GM18498 (cell line): ENCODE measurements at regions not wholly inside any gene's neighbourhood (a gene's known extent, or its start where the extent isn't known, plus 50 kb on each side); places are given as distances from the start of the nearest gene placed in this dataset.
"Not testable (repeated sequence)": the region's sequence is repeated elsewhere in the genome, so short reads cannot be mapped to it uniquely, and the experiment has no call there.

ENCODE experiments used
- ATAC-seq: cut with Tn5 transposase; IDR thresholded peaks from one replicate; pipeline ENCODE4 v1.9.1; 2021; ENCODE audit warnings: mild to moderate bottlenecking, moderate library complexity; ENCODE audit not compliant: unreplicated experiment

DNA sequence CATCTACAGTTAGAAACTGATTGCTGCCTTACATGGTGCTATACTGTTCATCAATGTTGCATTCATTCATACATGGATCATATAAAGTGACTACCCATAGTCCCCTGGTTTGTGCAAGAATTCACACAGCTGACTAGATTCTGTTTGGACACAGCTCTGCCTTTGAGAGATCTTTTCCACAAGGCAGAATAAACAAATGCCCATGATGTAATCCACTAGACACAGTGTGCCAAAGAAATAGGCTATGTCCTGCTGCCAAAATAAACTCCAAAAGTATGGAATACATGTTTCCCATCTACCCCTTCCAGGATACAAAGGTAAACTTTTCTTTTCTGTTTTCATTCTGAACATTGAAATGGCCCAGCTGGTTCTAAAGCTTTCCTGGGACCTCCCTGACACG lies 269.4 kb upstream of the CHAC2 start:
- no peak for ATAC-seq

DNA sequence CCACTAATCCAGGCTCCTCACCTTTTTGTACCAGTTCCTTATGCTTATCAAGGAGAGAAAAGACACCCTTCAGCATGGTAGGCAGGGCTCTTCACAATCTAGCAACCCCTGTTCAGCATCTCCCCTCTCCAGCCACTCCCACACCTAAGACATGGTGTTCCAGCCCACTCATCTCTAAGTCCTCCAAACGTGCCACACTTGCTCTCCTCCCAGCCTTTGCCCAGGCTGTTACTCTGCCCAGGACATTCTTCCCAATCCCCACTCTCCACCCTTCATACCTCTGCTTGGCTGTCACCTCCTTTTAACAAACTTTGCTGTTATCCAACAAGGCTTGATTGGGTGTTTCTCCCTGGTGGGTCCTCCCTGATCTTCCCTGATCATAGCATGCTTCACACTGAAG lies 270.6 kb upstream of the CHAC2 start:
- no peak for ATAC-seq

DNA sequence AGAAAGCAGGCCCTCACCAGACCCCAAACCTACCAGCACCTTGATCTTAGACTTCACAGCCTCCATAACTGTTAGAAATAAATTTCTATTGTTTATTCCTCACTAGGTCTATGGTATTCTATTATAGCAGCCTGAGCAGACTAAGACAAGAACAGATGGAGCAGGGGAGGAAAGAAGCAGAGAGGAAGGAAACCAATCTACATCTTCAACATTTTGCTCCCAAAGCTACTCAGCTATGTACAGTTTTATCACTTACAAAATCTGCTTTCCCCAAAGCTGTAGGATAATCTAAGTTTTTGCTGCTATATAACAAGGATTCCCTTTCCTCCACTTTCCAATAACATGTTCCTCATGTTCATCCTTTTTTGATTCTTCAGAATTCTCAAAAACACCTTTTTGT lies 274.4 kb upstream of the CHAC2 start:
- ATAC-seq, result no peak

DNA sequence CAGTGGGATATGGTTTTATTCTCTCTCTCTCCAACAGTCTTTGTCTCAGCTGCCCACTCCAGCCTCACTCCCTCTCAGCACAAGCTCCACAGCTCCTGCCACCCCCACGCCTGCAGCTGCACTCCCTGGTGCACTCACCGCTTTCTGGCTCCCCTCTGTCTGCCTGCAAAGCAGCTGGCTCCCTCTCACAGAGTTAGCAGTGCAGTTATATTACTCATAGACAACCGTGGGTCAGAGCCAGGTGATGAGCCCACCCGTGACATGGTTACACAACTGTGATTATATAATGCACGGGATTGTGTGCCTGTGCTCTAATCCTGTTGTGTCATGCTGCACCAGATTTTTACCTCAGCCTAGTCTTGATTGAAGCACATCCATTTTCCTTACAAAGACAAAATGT lies 276.9 kb upstream of the CHAC2 start:
- no peak for ATAC-seq

DNA sequence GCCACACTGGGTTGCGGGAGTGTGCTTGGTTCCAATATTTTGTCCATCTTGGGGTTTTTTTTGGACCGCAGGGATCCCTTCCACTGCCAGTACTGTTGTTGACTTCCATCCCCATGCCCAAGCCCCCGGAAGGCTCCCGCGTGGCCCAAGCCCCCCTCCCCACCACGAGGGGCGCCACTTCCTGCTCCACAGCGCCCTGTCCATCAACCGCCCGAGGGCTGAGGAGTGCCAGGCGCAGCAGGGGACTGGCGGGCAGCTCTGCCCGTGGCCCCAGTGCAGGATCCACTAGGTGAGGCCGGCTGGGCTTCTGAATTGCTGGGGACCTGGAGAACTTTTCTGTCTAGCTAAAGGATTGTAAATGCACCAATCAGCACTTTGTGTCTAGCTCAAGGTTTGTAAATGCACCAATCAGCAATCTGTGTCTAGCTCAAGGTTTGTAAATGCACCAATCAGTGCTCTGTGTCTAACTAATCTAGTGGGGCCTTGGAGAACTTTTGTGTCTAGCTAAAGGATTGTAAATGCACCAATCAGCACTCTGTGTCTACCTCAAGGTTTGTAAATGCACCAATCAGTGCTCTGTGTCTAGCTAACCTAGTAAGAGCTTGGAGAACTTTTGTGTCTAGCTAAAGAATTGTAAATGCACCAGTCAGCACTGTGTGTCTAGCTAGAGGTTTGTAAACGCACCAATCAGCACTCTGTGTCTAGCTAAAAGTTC lies 281.3 kb upstream of the CHAC2 start:
- not testable (repeated sequence) for ATAC-seq

DNA sequence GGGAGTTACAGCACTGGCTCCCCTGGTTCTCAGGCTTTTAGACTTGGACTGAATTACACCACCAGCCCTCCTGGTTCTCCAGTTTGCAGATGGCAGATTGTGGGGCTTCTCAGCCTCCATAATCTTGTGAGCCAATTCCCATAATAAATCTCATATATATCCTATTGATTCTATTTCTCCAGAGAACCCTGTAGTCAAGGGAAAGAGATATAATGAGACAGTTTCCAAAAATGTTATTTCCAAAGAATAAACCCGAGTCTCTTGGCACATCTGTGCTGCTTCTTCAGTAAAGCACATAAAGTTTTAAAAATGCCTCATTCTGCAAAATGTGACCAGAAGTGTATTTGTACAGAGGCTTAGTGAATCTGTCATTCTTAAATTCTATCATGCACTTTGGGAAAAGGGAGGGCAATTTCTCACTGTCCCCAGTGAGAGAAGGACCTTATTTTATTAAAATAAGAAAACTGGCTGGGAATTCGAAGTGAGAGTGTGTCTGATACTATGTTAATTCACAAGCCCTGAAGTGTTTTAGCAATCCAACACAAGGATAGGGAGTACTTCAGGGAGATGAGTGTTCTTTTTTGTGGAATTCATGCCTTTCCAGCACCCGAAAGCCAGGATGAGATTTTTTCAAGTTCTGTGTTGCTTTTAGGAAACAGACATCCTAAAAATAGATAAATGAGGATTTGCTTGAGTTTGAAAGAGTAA lies 282.4 kb upstream of the CHAC2 start:
- no peak for ATAC-seq

DNA sequence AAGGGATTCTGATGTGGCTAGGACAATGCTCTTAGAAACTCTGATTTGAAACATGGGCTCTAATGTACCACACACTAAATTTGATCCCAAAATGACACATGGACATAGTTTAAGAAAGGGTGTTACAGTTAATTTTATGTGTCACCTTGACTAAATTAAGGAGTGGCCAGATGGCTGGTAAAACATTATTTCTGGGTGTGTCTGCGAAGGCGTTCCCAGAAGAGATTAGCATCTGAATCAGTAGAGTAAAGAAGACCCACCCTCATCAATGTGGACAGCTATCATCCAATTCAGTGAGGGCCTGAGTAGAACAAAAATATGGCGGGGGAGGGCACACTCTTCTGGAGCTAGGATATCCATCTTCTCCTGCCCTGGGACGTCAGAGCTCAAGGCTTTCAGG lies 283.1 kb upstream of the CHAC2 start:
- ATAC-seq, result no peak

DNA sequence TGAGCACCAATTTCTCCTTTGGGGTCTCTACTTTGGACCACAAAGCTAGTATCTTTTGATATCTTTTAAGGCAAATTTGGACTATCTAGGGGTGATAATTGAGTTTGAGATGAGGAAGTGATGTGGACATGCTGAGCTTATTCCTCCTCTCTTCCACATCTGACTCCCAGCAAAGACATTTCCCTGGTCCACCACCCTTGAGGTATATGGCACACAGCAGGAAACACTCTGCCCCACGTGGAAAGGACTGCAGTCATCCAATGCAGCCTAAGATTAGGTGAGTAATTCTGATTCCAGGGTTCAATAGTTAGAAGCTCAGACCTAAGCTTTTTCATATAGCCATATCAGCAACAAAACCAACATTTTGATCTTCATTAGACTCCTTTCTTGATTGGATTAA lies 290.1 kb upstream of the CHAC2 start:
- no peak for ATAC-seq

DNA sequence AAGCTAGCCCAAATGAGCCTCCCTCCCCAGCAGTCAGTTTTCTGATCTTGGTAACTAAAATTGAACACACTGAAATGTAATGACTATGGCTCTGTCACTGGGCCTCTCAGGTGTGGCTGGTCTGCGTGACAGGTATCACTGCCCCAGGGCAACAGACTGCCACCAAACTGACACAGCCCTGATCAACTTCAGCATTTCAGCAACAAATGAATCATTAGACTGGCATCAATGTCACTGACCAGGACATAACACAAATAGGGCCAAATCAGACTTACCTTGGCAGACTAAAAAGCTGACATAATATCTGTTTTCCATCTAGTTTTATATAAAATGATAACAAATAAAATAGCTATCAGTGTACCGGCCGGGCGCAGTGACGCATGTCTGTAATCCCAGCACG lies 290.8 kb upstream of the CHAC2 start:
- no peak for ATAC-seq

DNA sequence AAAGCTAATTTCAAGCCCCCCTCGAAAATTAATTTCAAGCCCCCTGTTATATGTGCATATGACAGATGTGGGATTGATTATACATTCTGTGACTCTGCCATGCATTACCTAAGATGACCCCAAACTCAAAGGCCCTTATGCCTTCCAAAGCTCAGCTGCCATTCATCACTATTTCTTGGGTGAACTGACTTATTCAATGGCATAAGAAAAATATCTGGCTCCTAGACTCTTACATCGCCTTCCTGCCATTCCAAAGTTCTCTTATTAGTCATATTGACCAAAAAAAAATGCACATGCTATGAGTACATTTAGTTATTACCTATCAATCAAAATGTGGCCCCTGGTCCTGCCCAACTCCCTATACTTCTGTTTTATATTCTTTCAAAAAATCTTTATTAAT lies 291.8 kb upstream of the CHAC2 start:
- no peak for ATAC-seq

DNA sequence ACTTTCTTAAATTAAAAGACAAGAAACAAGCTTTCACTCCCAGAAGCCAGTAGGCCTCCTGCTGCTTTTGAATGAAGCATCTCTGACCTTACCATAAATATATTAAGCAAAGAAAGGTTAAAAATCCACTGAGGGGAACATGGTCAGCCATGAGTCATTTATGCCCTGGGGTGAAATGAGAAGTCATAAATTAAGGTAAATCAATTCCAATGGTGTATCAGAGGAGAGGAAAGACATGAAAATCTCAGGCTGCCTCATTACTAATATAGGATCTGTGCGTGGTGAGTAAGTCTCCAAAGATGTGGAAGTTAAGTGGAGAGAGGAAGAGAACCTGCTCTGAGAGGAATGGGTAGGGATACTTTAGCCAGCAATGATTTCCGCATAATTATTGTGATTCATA lies 292.3 kb upstream of the CHAC2 start:
- ATAC-seq, result no peak

DNA sequence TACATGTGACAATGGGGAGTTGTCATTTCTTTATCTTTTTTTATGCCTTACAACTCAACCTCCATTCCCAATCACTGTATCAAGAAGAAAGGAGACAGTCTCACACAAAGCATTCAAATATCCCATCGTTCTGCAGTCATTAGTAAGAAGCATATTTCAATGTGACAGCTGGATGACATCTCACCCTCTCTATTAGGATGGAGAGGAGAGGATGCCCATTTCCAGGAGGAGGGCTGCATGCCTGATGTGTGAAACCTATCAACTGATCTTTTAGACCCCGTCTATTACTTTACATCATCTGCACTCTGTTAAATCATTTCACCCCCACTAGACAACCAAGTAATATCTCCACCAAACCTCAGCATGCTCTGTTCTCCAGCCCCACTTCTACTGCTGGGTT lies 292.7 kb upstream of the CHAC2 start:
- ATAC-seq, result no peak

DNA sequence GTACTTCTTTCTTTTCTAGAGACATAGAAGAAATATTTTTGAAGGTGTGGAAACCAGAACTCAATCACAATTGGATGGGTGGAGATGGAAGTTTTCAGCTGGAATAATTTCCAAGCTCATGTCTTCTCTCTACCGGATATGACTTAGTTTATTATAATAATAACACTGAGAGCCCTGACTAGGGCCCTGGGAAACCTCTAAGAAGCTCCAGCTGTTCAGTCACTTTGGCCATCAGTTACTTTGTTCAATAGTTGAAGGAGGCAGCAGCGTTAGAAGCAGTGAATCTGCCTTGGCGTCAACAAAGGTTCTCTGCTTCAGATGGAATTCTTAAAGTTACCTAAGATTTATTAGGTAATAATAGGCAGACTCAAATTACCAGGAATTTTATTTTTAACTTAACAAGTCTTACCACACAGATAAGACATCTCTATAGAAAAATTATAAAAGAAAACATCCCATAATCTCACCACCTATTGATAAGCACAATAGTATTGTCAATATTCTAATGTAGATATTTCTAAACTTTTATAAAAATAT lies 293.8 kb upstream of the CHAC2 start:
- ATAC-seq, result no peak

DNA sequence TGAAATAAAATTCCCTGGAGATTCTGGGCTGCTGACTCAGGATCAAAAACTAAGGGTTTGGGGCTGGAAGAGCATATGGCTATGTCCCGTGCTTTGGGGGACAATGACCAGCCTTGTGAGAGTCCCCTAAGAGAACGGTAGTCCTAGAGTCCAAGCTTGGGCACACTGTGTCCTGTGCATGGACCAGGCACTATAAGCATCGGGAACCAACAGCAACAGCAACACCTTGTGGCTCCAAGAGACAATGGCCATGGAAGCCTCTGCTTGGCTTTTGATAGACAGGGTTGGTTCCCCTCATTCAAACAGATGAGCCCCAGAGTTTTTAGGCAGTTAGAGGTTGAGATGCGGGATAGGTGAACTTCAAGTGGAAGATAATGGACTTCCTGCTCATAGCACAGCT lies 294.4 kb upstream of the CHAC2 start:
- no peak for ATAC-seq

DNA sequence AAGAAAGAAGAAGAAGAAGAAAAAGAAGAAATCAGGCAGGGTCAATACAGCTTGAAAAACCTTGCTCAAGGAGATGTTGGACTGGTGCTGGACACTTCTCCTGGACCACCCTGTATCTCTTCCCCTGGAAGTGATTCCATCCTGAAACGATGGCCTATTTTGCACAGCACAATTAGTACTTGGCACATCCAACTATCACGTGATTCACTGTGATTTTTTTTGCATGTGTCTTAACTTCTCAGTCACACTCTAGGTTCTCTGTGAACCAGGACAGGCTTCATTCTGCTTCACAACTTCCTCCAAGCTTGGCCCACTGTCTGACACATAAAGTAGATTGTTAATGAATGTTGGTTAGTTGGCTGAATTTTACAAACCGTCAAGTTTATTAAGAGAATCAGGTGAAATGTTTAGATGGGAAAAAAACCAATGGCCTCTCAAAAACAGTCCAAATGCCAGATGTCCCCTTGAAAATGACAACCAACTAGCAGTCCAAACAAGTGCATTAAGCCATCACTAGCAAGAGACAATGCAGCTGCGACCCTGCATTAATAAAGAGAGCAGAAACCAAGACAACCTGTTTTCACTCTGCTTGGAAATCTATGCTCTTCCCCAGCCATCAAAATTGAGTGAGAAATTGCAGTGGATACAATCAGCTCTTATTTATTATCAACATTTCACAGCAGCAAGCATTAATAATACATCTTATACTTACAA lies 300.0 kb upstream of the CHAC2 start:
- ATAC-seq, result no peak

DNA sequence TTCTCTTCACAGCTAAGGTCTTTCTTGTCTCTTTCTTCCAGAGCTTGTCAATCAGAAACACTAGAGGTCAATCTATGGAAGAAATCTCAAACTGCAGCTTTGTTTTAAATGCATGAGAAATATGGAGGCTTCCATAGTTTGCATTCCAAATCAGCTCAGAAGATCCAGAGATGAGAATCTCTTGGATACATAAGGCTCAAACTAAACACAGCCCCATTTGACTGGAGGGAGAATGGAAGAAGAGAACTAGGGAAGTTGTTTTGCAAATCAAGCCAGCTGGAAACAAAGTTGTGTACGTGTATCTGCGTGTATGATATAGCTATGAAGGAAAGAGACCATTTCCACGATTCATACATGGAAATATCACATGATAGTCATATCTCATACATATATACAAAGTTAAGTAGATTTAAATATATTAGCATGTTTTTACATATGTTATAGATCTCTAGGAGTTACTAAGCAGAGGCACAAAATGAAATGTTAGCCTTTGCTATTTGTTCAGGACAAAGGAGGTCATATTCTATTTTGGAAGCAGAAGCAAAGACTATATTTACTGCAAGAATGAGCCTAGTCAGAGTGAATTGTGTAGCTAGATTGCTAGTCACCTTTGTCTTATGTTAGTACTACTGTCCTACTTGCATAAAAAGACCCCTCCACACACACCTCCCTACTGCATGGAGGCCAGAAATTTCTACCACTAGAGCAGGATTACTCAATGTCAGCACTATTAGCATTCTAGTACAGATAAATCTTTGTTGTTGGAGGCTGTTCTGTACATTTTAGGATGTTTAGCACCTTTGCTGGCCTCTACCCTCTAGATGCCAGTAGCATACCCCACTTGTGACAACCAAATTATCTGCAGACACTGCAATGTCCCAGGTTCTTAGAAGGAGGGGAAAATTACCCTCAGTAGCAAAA lies 303.5 kb upstream of the CHAC2 start:
- ATAC-seq, result no peak

DNA sequence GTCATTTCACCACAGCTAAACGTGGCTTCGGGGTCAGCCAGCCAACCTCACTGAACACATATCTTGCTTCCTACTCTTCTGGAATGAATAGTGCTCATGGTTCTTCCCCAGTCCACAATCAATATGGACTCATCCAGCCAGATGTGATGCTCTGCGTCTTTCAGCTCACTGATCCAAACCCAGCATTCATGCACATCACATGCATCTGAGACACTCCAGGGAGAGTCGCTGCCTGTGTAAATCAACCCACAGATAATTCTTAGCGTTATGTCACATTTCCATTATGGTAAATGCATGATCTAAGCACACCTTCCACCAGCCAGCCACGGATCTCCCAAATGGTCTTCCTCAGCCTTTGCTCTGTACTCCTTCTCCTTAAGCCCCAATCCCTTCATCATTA lies 306.7 kb upstream of the CHAC2 start:
- no peak for ATAC-seq

DNA sequence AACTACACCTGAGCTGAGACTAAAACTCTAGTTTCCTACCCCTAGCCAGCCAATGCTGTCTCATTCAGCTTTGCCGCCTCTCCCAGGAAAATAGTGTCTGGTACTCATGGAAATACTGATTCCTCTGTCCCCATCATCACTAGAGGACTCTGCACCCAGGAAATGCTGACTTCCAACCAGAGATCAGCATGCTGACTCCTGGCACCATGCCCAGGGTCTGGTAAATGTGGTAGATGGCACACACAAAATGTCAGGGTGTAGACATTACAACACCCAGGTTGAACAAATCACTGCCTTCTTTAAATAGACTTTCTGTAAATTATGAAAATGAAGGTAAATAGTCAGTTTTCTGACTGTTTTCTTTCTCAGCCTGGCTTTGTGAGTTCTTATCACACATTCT lies 307.3 kb upstream of the CHAC2 start:
- ATAC-seq, result no peak

DNA sequence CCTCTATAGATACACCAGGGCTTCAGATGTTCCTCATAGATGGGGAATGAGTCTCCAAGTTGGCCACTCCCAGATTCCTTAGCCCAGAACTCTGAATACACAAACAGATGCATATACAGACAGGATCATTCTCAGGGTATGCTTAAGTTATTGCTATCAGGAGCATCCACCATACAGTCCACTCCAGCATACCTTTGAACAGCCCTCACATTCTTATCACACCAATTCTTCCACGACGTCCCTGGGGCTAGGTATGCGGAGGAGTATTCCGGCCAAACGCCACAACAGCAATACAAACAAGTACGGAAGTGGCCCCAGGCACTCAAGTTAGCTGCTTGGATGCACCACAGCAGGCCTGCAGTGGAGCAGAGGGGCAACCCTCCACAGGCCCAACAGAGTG lies 312.5 kb upstream of the CHAC2 start:
- no peak for ATAC-seq

DNA sequence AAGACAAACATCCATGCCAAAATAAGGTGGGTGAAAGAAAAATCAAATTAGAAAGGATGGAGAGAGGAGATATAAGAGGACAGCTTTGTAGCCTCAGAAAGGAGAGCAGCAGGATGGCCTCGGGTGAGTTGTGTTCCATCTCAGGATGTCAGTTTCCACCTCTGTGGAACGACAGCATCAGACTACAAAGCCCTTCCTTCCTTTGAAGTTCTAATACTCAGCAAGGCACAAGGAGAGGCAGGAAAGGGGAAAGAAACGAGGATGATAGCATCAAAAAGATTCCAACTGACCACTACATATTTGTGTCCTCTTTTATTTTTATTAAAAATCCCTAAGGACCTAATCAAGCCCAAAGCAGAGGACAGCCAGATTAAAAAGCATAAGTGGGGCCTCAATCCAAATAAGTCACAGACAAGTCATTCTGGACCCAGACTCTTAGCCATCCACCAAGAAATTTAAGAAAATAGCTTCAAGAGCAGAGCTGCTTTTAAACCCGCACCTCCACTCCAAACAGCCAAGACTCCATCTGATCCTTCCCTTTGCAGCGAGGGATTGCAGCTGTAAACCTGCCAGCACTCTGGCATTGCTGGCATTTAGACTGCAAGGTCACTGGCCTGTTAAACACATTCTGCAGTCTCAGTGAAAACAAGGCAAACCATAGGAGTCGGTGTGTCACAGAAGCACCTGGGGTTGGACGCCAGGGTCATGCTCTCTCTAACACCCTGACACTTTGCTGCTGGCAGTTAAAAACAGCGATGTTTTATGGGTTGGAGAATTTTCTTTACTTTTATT lies 314.5 kb upstream of the CHAC2 start:
- ATAC-seq, result no peak
